ENCODE measurements at regions not wholly inside any gene's neighbourhood (a gene's known extent, or its start where the extent isn't known, plus 50 kb on each side); places are given as distances from the start of the nearest gene placed in this dataset.
"Not testable (repeated sequence)": the region's sequence is repeated elsewhere in the genome, so short reads cannot be mapped to it uniquely, and the experiment has no call there.

- no peak for DNase-seq (ENCODE audit: low read depth, low spot score)
These were observed 93.1 kb upstream of the TBCA start for GRCh38 chr5:77869116-77869798.

- no peak for DNase-seq (ENCODE audit: low read depth, low spot score)
These were observed 91.8 kb upstream of the TBCA start for GRCh38 chr5:77867914-77868313.

DNA sequence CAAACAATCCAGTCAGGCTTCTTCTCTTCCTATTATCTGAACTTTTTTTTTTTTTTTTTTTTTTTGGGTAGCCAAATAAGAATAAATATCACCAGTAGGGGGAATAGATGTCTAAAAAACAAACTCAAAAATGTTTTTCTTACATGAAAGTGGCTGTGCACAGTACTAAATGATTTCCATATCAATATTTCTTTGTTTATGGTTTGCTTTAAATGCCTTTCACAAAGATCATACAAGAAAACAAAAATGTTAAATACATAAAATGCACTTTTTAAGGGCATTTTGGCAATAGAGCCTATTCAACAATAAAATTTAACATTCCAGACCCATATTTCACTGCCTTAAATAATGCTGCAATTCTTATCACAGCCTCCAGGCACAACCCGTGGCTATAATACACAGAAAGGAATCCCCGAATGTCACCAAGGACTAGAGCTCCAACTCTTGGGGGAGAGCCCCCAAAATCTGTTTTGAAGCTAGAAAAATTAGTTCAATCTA lies 91.1 kb upstream of the TBCA start:
- no peak for DNase-seq (ENCODE audit: low read depth, low spot score)

DNA sequence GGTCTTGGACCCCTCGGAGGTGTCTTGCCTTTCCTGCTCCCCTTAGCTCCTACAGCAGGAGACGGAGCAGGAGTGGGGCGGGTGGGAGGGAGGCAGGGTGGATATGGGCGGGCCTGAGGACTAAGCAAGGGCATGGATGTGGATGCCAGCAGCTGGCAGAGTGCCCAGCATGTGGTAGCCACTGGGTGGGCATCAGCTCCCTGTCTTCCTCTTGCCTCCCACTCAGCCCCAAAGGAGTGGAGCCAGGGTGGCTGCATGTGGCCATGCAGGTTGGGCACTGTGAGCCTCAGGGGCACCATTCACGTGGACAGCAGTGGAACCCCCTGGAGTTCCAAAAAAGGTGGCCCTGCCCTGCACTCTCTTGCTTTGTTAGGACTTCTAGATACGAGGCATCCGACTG lies 90.1 kb upstream of the TBCA start:
- DNase-seq (ENCODE audit: low read depth, low spot score): no peak

DNA sequence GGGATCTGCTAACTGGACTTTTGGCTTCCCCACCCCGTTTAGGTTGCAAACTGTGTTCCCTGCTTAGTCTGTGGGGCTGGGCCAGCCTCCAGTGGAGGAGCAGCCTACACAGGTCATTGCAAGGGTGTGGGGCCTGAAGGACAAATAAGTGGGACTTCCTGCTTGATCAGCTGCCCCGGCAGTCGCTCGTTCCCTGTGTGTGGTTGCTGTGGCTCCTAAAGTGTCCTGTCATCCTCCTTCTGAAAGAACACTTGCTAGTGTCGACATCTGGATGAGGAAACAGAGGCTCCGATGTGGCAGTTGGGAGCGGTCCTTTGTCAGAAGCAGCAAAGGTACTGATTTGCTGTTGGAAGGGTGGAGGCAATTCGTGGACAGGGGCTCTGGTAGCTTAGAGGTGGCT lies 88.9 kb upstream of the TBCA start:
- DNase-seq (ENCODE audit: low read depth, low spot score): no peak

- no peak for DNase-seq (ENCODE audit: low read depth, low spot score)
These were observed 87.0 kb upstream of the TBCA start for GRCh38 chr5:77863181-77863580.

GRCh38 chr5:77861576-77861975 lies 85.4 kb upstream of the TBCA start:
- DNase-seq (ENCODE audit: low read depth, low spot score): no peak

DNA sequence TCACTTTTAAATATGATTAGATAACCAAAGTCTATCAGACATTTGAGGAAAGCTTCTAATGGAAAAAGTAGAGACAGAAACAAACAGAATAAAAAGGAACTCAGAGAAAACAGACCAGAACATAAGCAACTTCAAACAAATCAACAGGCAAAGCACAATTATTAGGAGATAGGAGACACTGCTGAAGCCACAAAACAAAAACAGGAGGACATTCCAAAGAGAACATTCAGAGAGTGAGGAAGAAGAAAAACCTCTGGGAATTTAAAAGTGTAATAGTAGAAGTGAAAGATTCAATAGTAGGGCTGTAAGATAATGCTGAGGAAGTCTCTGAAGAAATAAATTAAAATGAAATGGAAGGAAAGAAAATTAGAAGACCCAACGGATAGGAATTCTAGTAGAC lies 83.2 kb upstream of the TBCA start:
- DNase-seq (ENCODE audit: low read depth, low spot score): peak; percentile 41

DNA sequence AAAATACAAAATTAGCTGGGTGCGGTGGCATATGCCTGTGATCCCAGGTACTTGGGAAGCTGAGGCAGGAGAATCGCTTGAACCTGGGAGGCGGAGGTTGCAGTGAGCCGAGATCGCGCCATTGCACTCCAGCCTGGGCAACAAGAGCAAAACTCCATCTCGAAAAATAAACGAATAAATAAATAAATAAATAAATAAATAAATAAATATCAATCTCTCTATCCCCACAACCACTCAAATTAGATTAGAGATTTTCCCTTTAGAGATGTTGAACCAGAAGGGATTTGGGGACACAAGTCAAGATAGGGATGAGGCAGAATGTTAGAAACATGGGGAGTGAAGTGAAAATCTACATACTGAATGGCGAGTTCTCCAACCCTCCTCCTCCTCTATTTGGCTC lies 82.5 kb upstream of the TBCA start:
- not testable (repeated sequence) for DNase-seq (ENCODE audit: low read depth, low spot score)

DNA sequence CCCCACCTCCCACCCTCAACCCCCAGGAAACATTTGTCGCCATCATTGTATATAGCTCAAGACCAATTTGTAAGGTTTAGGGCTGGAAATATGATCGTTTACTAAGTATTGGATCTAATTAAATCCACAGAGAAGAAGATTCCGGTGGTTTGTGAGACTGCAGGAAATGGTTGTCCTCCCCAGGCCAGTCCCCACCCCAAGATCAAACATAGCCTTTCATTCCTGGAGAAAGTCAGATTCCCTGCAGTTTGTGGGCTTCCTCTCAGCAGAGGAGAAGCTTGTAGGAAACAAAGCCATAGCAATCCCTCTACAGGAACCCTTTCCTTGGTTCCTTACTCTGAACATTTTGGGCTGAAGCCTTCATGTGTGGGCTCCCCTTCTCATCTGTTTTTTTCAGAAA lies 79.2 kb upstream of the TBCA start:
- no peak for DNase-seq (ENCODE audit: low read depth, low spot score)

GRCh38 chr5:77853353-77853907 lies 77.3 kb upstream of the TBCA start:
- DNase-seq (ENCODE audit: low read depth, low spot score): no peak

GRCh38 chr5:77852514-77853352 lies 76.6 kb upstream of the TBCA start:
- DNase-seq (ENCODE audit: low read depth, low spot score): peak; percentile 78

DNA sequence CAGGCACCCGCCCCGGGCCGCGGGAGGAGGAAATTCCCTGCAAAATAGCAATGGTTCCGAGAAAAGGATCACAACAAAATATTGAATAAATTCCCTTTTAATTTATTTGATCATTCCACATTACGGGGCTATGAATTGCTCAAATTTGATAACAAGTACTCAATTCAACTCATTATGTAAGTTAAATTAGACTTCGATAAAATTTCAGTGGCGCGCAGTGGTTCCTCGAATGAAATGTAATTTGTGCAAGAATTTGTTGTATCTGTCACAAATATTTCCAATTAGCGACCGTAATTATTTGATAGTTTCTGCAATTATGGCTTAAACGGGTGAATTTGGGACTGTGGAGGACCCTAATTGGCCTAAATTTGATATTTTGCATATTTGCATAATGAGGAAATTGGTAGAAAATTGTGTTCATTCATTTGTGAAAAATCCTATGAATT lies 76.0 kb upstream of the TBCA start:
- DNase-seq (ENCODE audit: low read depth, low spot score): no peak

DNA sequence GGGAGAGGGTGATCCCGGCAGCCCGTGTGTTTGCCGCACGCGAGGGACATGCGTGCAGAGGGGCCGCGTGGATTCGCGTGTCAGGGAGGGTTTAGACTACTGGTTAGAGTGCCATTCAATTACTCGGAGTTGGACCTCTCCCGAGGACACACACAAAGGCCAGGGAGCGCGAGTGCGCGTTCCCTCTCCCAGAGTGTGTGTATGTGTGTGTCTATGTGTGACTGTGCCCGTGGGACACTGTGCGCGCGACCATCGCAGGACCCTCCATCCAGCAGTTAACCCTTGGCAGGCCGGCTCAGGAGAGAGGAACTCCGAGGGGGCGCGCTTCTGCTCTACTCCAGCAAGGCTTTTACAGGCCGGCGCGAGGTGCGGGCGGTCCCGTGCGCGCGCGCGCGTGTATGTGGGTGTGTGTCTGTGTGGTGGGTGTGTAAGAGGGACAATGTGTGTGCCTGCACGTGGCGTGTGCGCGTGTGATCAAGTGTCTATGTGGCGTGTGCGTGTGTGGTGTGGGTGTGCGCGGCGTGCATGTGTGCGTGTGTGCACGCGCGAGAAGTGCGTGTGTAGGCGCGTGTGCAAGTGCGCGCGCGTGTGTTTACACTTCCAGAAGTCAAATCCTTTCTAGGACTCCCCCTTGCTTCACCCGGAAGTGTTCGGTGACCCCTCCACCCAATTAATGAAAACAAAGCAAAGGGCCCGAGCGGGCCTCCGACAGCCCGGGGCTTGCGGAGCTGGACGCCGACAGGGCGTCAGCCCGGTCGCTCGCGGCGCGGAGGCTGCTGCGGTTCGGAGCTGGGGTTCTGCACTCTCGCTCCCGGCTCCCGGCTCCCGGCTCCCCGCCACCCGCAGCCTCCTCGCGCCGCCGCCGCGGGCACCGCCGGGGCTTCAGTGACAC lies 75.3 kb upstream of the TBCA start:
- peak; percentile 60 for DNase-seq (ENCODE audit: low read depth, low spot score)

DNA sequence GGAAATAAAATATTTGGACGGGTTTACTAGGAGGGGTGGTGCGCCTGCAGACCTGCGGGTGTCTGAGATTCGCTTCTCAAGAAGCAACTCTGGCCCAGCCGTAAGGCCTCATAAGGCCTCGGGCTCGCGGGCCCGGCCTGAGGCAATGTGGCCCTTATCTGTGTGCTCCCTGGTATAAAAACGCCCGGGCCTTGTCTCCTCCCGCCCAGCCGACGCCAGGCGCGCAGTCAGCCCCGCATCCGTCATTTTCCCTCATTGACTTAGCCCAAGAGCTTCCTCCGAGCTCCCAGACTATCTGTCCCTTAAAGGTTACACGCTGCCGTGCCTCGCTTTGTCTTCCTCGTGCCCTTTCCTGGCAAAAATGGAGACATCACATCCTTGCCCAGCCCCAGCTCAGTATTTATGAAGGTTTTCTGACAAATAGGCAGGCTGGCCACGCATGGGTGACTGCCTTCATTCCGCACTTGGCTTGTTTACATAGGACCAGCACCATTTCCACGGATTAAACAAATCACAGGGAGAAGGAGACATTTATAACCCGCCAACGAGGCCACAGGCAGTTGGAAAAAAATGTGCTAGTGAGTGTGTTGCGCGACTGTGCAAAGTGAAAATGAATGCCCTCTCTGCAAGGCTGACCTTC lies 74.5 kb upstream of the TBCA start:
- DNase-seq (ENCODE audit: low read depth, low spot score): peak; percentile 37

GRCh38 chr5:77849308-77849900 lies 73.3 kb upstream of the TBCA start:
- no peak for DNase-seq (ENCODE audit: low read depth, low spot score)

- no peak for DNase-seq (ENCODE audit: low read depth, low spot score)
These were observed 71.7 kb upstream of the TBCA start for GRCh38 chr5:77847814-77848290.

DNA sequence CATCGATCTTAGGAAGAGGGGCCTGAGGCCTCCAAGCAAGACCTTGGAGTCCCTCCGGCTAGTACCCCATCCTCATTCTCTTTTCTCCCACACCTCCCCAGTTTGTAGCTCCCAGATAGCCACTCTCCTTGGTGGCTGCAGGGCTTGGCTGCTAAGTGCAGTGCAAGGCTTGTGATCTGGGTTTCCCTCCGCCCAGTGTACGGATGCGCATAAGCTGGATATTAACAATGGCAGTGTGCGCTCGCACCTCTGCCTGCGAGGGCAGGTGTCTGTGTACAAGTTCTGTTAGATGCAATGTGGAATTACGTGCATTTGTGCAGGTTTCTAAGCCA lies 71.0 kb upstream of the TBCA start:
- no peak for DNase-seq (ENCODE audit: low read depth, low spot score)

- DNase-seq (ENCODE audit: low read depth, low spot score): no peak
These were observed 70.4 kb upstream of the TBCA start for GRCh38 chr5:77846422-77847128.

GRCh38 chr5:77845324-77845646 lies 69.1 kb upstream of the TBCA start:
- DNase-seq (ENCODE audit: low read depth, low spot score): no peak
